ENCODE measurements at regions not wholly inside any gene's neighbourhood (a gene's known extent, or its start where the extent isn't known, plus 50 kb on each side); places are given as distances from the start of the nearest gene placed in this dataset.
"Not testable (repeated sequence)": the region's sequence is repeated elsewhere in the genome, so short reads cannot be mapped to it uniquely, and the experiment has no call there.

GRCh38 chr1:93765099-93765498, 83.5 kb upstream of the BCAR3 start:
- no peak overlapping the region for H3K4me3 ChIP-seq (ENCODE audit: low read length)
- TF ChIP-seq, protein P1, sequence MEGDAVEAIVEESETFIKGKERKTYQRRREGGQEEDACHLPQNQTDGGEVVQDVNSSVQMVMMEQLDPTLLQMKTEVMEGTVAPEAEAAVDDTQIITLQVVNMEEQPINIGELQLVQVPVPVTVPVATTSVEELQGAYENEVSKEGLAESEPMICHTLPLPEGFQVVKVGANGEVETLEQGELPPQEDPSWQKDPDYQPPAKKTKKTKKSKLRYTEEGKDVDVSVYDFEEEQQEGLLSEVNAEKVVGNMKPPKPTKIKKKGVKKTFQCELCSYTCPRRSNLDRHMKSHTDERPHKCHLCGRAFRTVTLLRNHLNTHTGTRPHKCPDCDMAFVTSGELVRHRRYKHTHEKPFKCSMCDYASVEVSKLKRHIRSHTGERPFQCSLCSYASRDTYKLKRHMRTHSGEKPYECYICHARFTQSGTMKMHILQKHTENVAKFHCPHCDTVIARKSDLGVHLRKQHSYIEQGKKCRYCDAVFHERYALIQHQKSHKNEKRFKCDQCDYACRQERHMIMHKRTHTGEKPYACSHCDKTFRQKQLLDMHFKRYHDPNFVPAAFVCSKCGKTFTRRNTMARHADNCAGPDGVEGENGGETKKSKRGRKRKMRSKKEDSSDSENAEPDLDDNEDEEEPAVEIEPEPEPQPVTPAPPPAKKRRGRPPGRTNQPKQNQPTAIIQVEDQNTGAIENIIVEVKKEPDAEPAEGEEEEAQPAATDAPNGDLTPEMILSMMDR (conservative IDR thresholded peaks at IDR 0.05; ENCODE audit: low read length) = no peak
- no peak for DNase-seq (ENCODE audit: low read depth)

DNA sequence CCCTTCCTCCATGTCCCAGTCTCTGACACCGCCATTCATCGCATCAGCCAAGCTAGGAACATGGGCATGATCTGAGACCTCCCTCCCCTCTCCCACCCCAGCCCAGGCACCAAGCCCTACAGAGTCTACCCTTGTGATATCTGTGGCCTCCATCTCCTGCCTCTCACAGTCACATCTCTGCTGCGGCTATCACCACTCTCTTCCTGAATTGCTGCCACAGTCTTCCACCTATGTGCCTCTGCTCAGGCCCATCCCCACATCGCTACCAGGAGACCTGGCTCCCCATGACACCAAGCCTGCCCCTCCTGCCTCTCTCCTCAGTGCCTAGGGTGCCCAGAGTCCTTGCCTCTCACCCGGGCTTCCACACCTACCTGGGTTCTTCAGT, 82.7 kb upstream of the BCAR3 start:
- no peak overlapping the region for H3K4me3 ChIP-seq (ENCODE audit: low read length)
- no peak for DNase-seq (ENCODE audit: low read depth)
- TF ChIP-seq, protein P1 (conservative IDR thresholded peaks at IDR 0.05; ENCODE audit: low read length) = no peak

GRCh38 chr1:93763704-93764365, 82.2 kb upstream of the BCAR3 start:
- H3K4me3 ChIP-seq (ENCODE audit: low read length) = no peak overlapping the region
- DNase-seq (ENCODE audit: low read depth) = no peak
- TF ChIP-seq, protein P1 (conservative IDR thresholded peaks at IDR 0.05; ENCODE audit: low read length) = no peak

DNA sequence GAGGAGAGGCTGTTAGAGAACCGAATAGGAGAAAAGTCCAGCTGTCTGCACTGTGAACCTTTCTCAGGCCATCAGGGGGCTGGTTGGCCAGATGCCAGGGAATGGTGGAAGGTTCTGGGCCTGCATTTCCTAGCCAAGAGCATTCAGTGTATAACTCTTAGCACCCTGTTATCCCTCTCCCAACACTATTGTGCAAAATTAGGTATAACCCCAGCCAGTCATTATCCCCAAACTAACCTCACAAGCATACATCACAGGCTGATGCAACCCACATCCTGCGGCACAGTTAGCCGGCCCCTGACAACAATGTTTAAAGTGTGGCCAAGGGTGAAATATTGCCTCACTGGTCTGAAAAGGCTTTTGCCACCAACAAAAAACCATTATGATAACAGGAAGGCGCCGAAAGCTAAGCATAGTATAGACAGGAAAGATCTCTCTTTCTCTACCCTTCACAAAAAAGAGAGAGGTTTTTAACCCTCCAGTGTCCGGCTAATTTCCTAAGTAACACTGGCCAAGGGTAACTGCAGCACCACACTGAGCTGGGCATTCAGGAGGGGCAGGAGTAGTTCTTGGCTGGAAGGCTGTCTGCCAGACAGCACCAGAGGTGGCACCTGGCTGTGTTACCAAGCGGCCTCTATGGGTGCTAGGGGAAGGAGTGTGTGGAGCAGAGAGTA, 77.3 kb upstream of the BCAR3 start:
- DNase-seq (ENCODE audit: low read depth) = peak; percentile 49
- H3K4me3 ChIP-seq (ENCODE audit: low read length) = no peak overlapping the region
- TF ChIP-seq, protein P1 (conservative IDR thresholded peaks at IDR 0.05; ENCODE audit: low read length) = no peak

- no peak for DNase-seq (ENCODE audit: low read depth)
- TF ChIP-seq, protein P1 (conservative IDR thresholded peaks at IDR 0.05; ENCODE audit: low read length) = no peak
- no peak overlapping the region for H3K4me3 ChIP-seq (ENCODE audit: low read length)
These were observed 75.8 kb upstream of the BCAR3 start for GRCh38 chr1:93757256-93758036.

DNA sequence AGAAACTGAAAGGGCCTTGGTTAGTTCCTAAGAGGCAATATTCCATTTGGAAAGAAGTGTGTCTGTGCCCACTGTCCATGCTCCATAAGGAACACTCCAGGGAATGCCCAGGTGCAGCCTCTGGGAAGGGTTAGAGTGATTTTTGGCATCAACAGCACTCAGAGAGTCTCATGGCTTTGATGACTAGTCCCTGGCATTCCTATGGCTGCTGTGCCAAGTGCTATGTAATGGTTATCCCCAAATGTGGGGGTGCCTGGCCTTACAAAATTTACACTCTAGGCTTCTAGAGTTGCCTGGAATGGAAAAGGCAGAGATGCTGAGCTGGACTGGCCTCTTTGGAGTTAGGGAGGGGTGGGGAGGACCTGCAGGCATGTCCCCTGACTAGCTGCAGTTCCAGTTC, 75.0 kb upstream of the BCAR3 start:
- TF ChIP-seq, protein P1 (conservative IDR thresholded peaks at IDR 0.05; ENCODE audit: low read length) = no peak
- no peak overlapping the region for H3K4me3 ChIP-seq (ENCODE audit: low read length)
- no peak for DNase-seq (ENCODE audit: low read depth)

- H3K4me3 ChIP-seq (ENCODE audit: low read length); DNase-seq (ENCODE audit: low read depth): not testable (repeated sequence)
These were observed 73.6 kb upstream of the BCAR3 start for GRCh38 chr1:93755251-93755715.

Data from AG10803 (cell line).